Mammary epithelial cell (primary cell): ENCODE measurements at regions not wholly inside any gene's neighbourhood (a gene's known extent, or its start where the extent isn't known, plus 50 kb on each side); places are given as distances from the start of the nearest gene placed in this dataset.

Source experiments
- EZH2 ChIP-seq: IDR thresholded peaks from 2 replicates; pipeline ENCODE4 v1.6.1; 2012; ENCODE audit warnings: low read length, inconsistent platforms, borderline replicate concordance
- TF ChIP-seq, protein P1 (sequence below), 2 donors: IDR thresholded peaks in 1 of 2; conservative IDR thresholded peaks in 1 of 2; 2 replicates each; pipeline ENCODE4 v1.5.1; 2011 to 2012; ENCODE audit warnings: inconsistent platforms in 2 of 2, low read length in 2 of 2, mild to moderate bottlenecking in 2 of 2, control low read depth in 1 of 2, low read depth in 1 of 2; ENCODE audit not compliant: insufficient read depth in 1 of 2; ENCODE audit errors: extremely low read depth in 1 of 2

DNA sequence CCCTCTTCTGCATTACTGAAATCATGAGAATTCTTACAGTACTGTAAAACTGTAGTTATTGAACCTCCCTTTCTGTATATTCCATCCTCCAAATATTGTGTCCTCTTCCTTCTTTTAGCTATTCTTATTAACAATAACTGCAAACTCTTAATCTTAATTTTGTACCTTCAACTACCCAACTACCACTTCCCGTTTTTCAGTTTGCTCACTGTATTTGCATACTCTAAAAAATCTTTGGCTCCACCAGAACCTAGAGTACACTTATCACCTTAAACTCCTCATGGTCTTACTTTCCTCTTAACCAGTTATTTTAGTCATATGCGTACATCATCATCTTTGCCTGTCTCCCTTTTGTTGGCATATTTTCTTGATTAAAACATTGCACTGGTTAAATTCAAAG, 543.7 kb downstream of the ARAP2 start:
- TF ChIP-seq, protein P1, sequence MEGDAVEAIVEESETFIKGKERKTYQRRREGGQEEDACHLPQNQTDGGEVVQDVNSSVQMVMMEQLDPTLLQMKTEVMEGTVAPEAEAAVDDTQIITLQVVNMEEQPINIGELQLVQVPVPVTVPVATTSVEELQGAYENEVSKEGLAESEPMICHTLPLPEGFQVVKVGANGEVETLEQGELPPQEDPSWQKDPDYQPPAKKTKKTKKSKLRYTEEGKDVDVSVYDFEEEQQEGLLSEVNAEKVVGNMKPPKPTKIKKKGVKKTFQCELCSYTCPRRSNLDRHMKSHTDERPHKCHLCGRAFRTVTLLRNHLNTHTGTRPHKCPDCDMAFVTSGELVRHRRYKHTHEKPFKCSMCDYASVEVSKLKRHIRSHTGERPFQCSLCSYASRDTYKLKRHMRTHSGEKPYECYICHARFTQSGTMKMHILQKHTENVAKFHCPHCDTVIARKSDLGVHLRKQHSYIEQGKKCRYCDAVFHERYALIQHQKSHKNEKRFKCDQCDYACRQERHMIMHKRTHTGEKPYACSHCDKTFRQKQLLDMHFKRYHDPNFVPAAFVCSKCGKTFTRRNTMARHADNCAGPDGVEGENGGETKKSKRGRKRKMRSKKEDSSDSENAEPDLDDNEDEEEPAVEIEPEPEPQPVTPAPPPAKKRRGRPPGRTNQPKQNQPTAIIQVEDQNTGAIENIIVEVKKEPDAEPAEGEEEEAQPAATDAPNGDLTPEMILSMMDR (conservative IDR thresholded peaks at IDR 0.05 in 1 of 2, IDR thresholded peaks at IDR 0.05 in 1 of 2; ENCODE audit: extremely low read depth in 1 of 2, insufficient read depth in 1 of 2, low read depth in 1 of 2, low read length in 2 of 2): no peak
- TF ChIP-seq EZH2: no peak
